Caco-2 (cell line): ENCODE measurements at regions not wholly inside any gene's neighbourhood (a gene's known extent, or its start where the extent isn't known, plus 50 kb on each side); places are given as distances from the start of the nearest gene placed in this dataset.

Experiments
- BruUV-seq: library from RNA; stranded (reverse); fragments of 400-500 nt; replicated peaks from 2 replicates; lab custom pipeline; 2021; lab: Mats Ljungman, UMichigan
- CTCF ChIA-PET: fragments of 300-600 bp; sonication (Branson Sonifier 250); formaldehyde crosslinking; loops from one replicate; lab custom pipeline; 2022; ENCODE audit warnings: antibody characterized with exemption; lab: Charles Lee
- POLR2A ChIA-PET: fragments of 300-600 bp; sonication (Branson Sonifier 250); formaldehyde crosslinking; loops from one replicate; lab custom pipeline; 2022; ENCODE audit warnings: antibody characterized with exemption; lab: Charles Lee
- DNase-seq, 2 experiments: peaks; one replicate each; pipeline versions ENCODE4 v3.0.0 to v3.0.0-alpha.2; 2020 to 2022
- H3K27me3 ChIP-seq: replicated peaks from 2 replicates; pipeline ENCODE4 v1.6.0; 2011; ENCODE audit warnings: low read length; ENCODE audit not compliant: control insufficient read depth, insufficient read depth
- H3K36me3 ChIP-seq: 2 replicates; pipeline ENCODE4 v1.5.1; 2011; ENCODE audit warnings: low read length; ENCODE audit not compliant: control insufficient read depth, insufficient read depth
- H3K4me1 ChIP-seq: fragments of 250-450 bp; sonication (Bioruptor Pico); 2 replicates; pipeline ENCODE4 v1.5.1; 2020; ENCODE audit warnings: mild to moderate bottlenecking
- H3K4me3 ChIP-seq: 2 replicates; pipeline ENCODE4 v1.5.1; 2011; ENCODE audit warnings: low read depth, mild to moderate bottlenecking, control low read depth, low read length
- H3K9me3 ChIP-seq: fragments of 250-450 bp; sonication (Bioruptor Pico); 2 replicates; pipeline ENCODE4 v1.5.1; 2020; ENCODE audit warnings: mild to moderate bottlenecking, moderate library complexity
- H3K27ac Mint-ChIP-seq: one replicate; pipeline ENCODE4 v1.8.0; 2022; ENCODE audit warnings: mixed read lengths; ENCODE audit not compliant: unreplicated experiment
- H3K27me3 Mint-ChIP-seq: one replicate; pipeline ENCODE4 v1.8.0; 2022; ENCODE audit warnings: mixed read lengths; ENCODE audit not compliant: insufficient read depth, unreplicated experiment
- H3K36me3 Mint-ChIP-seq: one replicate; pipeline ENCODE4 v1.8.0; 2022; ENCODE audit warnings: mild to moderate bottlenecking, mixed read lengths; ENCODE audit not compliant: insufficient read depth, unreplicated experiment
- H3K4me1 Mint-ChIP-seq: one replicate; pipeline ENCODE4 v1.8.0; 2022; ENCODE audit warnings: low read depth, mixed read lengths; ENCODE audit not compliant: unreplicated experiment
- H3K4me3 Mint-ChIP-seq: one replicate; pipeline ENCODE4 v1.8.0; 2022; ENCODE audit warnings: mild to moderate bottlenecking, moderate library complexity, mixed read lengths; ENCODE audit not compliant: unreplicated experiment
- H3K9me3 Mint-ChIP-seq: one replicate; pipeline ENCODE4 v1.8.0; 2022; ENCODE audit warnings: mixed read lengths; ENCODE audit not compliant: unreplicated experiment
- intact Hi-C: fragments of 100-400 bp; cut with micrococcal nuclease; formaldehyde crosslinking; loops from one replicate; pipeline ENCODE4 v1.10.0; 2022; ENCODE audit not compliant: unreplicated experiment
- TF ChIP-seq, protein P1 (sequence below), 2 experiments: fragments of 200-600 bp in 1 of 2; IDR thresholded peaks; 1 replicate in 1 of 2; 2 replicates in 1 of 2; pipeline versions ENCODE4 v1.5.1 to v1.8.0; 2011 to 2022; ENCODE audit warnings: antibody characterized with exemption in 1 of 2, control low read depth in 1 of 2, inconsistent platforms in 1 of 2, low read depth in 1 of 2, low read length in 1 of 2, mild to moderate bottlenecking in 1 of 2, moderate library complexity in 1 of 2; ENCODE audit not compliant: insufficient read depth in 1 of 2, severe bottlenecking in 1 of 2, unreplicated experiment in 1 of 2

DNA sequence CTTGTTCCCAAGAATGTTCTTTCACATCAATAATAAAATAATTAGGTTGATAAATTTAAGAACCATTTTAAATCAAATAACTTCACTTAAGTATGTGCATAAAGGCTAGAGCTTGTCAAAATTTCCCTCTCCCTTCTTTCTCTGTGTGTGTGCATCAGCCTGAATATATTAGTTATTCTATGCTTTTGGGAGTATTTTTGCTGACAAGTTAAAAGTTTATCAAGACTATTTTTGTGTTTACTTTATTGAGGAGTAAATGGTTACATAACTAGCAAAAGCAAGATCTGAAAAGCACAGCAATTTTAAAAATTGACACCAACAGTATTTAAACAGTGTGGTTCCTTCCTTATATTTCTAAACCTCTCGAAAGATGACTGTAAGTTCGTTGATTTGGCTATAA is 261.7 kb downstream of the ISL1 start:
- H3K27ac Mint-ChIP-seq: no peak overlapping the region
- no peaks in the 10 kb centered on the region for H3K4me1 ChIP-seq
- H3K9me3 ChIP-seq: no peaks in the 10 kb centered on the region
- no peaks in the 10 kb centered on the region for H3K36me3 ChIP-seq
- no peak overlapping the region for H3K4me3 Mint-ChIP-seq
- H3K4me1 Mint-ChIP-seq: no peaks in the 10 kb centered on the region
- no peak overlapping the region for H3K4me3 ChIP-seq
- ChIA-PET POLR2A (no interaction called here), CTCF (no interaction called here)
- H3K36me3 Mint-ChIP-seq: no peaks in the 10 kb centered on the region
- TF ChIP-seq, protein P1, sequence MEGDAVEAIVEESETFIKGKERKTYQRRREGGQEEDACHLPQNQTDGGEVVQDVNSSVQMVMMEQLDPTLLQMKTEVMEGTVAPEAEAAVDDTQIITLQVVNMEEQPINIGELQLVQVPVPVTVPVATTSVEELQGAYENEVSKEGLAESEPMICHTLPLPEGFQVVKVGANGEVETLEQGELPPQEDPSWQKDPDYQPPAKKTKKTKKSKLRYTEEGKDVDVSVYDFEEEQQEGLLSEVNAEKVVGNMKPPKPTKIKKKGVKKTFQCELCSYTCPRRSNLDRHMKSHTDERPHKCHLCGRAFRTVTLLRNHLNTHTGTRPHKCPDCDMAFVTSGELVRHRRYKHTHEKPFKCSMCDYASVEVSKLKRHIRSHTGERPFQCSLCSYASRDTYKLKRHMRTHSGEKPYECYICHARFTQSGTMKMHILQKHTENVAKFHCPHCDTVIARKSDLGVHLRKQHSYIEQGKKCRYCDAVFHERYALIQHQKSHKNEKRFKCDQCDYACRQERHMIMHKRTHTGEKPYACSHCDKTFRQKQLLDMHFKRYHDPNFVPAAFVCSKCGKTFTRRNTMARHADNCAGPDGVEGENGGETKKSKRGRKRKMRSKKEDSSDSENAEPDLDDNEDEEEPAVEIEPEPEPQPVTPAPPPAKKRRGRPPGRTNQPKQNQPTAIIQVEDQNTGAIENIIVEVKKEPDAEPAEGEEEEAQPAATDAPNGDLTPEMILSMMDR (IDR thresholded peaks at IDR 0.05; ENCODE audit: insufficient read depth in 1 of 2, low read depth in 1 of 2, low read length in 1 of 2, severe bottlenecking in 1 of 2, unreplicated experiment in 1 of 2): no peak
- H3K27me3 Mint-ChIP-seq: no peaks in the 10 kb centered on the region
- BruUV-seq: no TSS peak
- H3K9me3 Mint-ChIP-seq: no peaks in the 10 kb centered on the region
- intact Hi-C loops: no loop called here
- H3K27me3 ChIP-seq: no peaks in the 10 kb centered on the region
- DNase-seq: no peak

DNA sequence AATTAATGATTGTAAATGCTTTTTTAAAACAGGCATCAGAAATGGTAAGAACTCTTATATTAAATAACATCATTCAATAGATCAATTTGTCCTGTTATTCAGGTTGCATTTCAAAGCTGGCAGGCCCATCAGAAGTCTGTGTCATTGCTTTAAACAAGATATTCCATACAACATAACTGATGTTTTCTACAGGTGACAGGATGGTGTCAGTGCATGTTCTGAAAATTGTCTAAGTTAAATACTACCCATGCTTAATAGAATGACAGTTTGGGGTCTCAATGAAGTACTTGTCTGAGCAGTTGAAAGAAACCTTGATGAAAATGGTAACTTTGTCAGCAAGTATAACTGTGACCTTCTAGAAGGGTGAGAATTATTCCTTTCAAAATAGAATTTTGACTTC is 263.2 kb downstream of the ISL1 start:
- no peak overlapping the region for H3K27ac Mint-ChIP-seq
- DNase-seq: no peak
- H3K4me1 Mint-ChIP-seq: no peaks in the 10 kb centered on the region
- no peaks in the 10 kb centered on the region for H3K27me3 ChIP-seq
- H3K4me3 ChIP-seq: no peak overlapping the region
- H3K4me1 ChIP-seq: no peaks in the 10 kb centered on the region
- no TSS peak for BruUV-seq
- no peaks in the 10 kb centered on the region for H3K9me3 Mint-ChIP-seq
- no peaks in the 10 kb centered on the region for H3K36me3 ChIP-seq
- H3K36me3 Mint-ChIP-seq: no peaks in the 10 kb centered on the region
- no peak overlapping the region for H3K4me3 Mint-ChIP-seq
- intact Hi-C loops: no loop called here
- TF ChIP-seq, protein P1 (IDR thresholded peaks at IDR 0.05; ENCODE audit: insufficient read depth in 1 of 2, low read depth in 1 of 2, low read length in 1 of 2, severe bottlenecking in 1 of 2, unreplicated experiment in 1 of 2): no peak
- ChIA-PET POLR2A (no interaction called here), CTCF (no interaction called here)
- H3K9me3 ChIP-seq: no peaks in the 10 kb centered on the region
- H3K27me3 Mint-ChIP-seq: no peaks in the 10 kb centered on the region

DNA sequence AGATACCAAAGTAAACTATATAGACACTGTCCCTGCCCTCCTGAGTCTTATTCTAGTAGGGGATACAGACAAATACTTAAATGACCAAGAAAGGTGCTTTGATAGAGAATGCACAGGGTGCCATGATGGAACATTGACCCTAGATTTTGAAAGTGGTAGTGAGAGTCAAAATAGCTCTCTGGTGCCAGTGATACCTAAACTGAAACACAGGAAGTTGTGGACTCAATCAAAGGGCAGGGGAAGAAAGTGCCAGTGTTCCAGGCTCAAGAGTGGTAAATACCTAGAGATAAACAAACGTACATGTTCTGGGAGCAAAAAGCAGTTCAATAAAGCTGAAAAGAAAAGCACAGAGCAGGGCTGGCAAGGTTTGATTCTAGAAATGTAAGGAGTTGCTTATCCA is 267.6 kb downstream of the ISL1 start:
- Histone ChIP-seq H3K4me1 (no peaks in the 10 kb centered on the region), H3K36me3 (no peaks in the 10 kb centered on the region), H3K4me3 (no peak overlapping the region), H3K9me3 (no peaks in the 10 kb centered on the region), H3K27me3 (no peaks in the 10 kb centered on the region)
- no peaks in the 10 kb centered on the region for H3K27me3 Mint-ChIP-seq
- no peaks in the 10 kb centered on the region for H3K4me1 Mint-ChIP-seq
- no peak overlapping the region for H3K4me3 Mint-ChIP-seq
- intact Hi-C loops: no loop called here
- DNase-seq: no peak
- BruUV-seq: no TSS peak
- TF ChIP-seq, protein P1 (IDR thresholded peaks at IDR 0.05; ENCODE audit: insufficient read depth in 1 of 2, low read depth in 1 of 2, low read length in 1 of 2, severe bottlenecking in 1 of 2, unreplicated experiment in 1 of 2): no peak
- H3K27ac Mint-ChIP-seq: no peak overlapping the region
- H3K9me3 Mint-ChIP-seq: no peaks in the 10 kb centered on the region
- ChIA-PET POLR2A (no interaction called here), CTCF (no interaction called here)
- H3K36me3 Mint-ChIP-seq: no peaks in the 10 kb centered on the region
